GM21576 (cell line): ENCODE measurements at regions not wholly inside any gene's neighbourhood (a gene's known extent, or its start where the extent isn't known, plus 50 kb on each side); places are given as distances from the start of the nearest gene placed in this dataset.

Experiments used
- ATAC-seq: cut with Tn5 transposase; IDR thresholded peaks from one replicate; pipeline ENCODE4 v1.9.1; 2021; ENCODE audit warnings: mild to moderate bottlenecking, moderate library complexity; ENCODE audit not compliant: unreplicated experiment

GRCh38 chr2:133766164-133766832 is 198.0 kb upstream of the NCKAP5 start:
- ATAC-seq = no peak

GRCh38 chr2:133768256-133768655 is 200.0 kb upstream of the NCKAP5 start:
- no peak for ATAC-seq

GRCh38 chr2:133768658-133769435 is 200.6 kb upstream of the NCKAP5 start:
- no peak for ATAC-seq

GRCh38 chr2:133773854-133774653 is 205.8 kb upstream of the NCKAP5 start:
- no peak for ATAC-seq

GRCh38 chr2:133774654-133775015 is 206.4 kb upstream of the NCKAP5 start:
- no peak for ATAC-seq

- ATAC-seq = no peak
Observed at GRCh38 chr2:133776936-133777573, 208.8 kb upstream of the NCKAP5 start.

GRCh38 chr2:133777574-133777960 is 209.3 kb upstream of the NCKAP5 start:
- no peak for ATAC-seq

- ATAC-seq = no peak
Observed at GRCh38 chr2:133780099-133780996, 212.1 kb upstream of the NCKAP5 start.

- no peak for ATAC-seq
Observed at GRCh38 chr2:133780997-133781513, 212.8 kb upstream of the NCKAP5 start.

GRCh38 chr2:133787207-133787606 is 218.9 kb upstream of the NCKAP5 start:
- no peak for ATAC-seq

- ATAC-seq = no peak
Observed at GRCh38 chr2:133787651-133788050, 219.4 kb upstream of the NCKAP5 start.

- ATAC-seq = no peak
Observed at GRCh38 chr2:133788386-133788785, 220.1 kb upstream of the NCKAP5 start.

GRCh38 chr2:133789743-133790142 is 221.5 kb upstream of the NCKAP5 start:
- ATAC-seq = no peak

GRCh38 chr2:133790711-133791110 is 222.4 kb upstream of the NCKAP5 start:
- ATAC-seq = no peak

- ATAC-seq = no peak
Observed at GRCh38 chr2:133791191-133791590, 222.9 kb upstream of the NCKAP5 start.

GRCh38 chr2:133792223-133792622 is 224.0 kb upstream of the NCKAP5 start:
- no peak for ATAC-seq

GRCh38 chr2:133794114-133794513 is 225.9 kb upstream of the NCKAP5 start:
- no peak for ATAC-seq

- no peak for ATAC-seq
Observed at GRCh38 chr2:133801946-133802345, 233.7 kb upstream of the NCKAP5 start.

GRCh38 chr2:133802409-133803039 is 234.3 kb upstream of the NCKAP5 start:
- ATAC-seq = no peak

GRCh38 chr2:133806564-133806963 is 238.3 kb upstream of the NCKAP5 start:
- ATAC-seq = no peak
